Amniotic epithelial cell (primary cell): ENCODE measurements at regions not wholly inside any gene's neighbourhood (a gene's known extent, or its start where the extent isn't known, plus 50 kb on each side); places are given as distances from the start of the nearest gene placed in this dataset.
"Not testable (repeated sequence)": the region's sequence is repeated elsewhere in the genome, so short reads cannot be mapped to it uniquely, and the experiment has no call there.

ENCODE experiments used
- DNase-seq: peaks from one replicate; pipeline ENCODE4 v3.0.0-alpha.2; 2010; ENCODE audit warnings: low read depth

- DNase-seq: no peak
Measured at GRCh38 chr13:69649063-69649392, 458.6 kb upstream of the ATXN8OS start.

- no peak for DNase-seq
Measured at GRCh38 chr13:69648340-69649062, 459.1 kb upstream of the ATXN8OS start.

GRCh38 chr13:69644447-69644846 is 463.2 kb upstream of the ATXN8OS start:
- no peak for DNase-seq

- DNase-seq: no peak
Measured at GRCh38 chr13:69641773-69642172, 465.9 kb upstream of the ATXN8OS start.

- DNase-seq: no peak
Measured at GRCh38 chr13:69633044-69633443, 474.6 kb upstream of the ATXN8OS start.

- DNase-seq: no peak
Measured at GRCh38 chr13:69623973-69624372, 483.7 kb upstream of the ATXN8OS start.

GRCh38 chr13:69619651-69620050 is 488.0 kb upstream of the ATXN8OS start:
- no peak for DNase-seq

GRCh38 chr13:69618838-69619237 is 488.8 kb upstream of the ATXN8OS start:
- DNase-seq: no peak

GRCh38 chr13:69618393-69618792 is 489.2 kb upstream of the ATXN8OS start:
- DNase-seq: no peak

GRCh38 chr13:69617587-69617986 is 490.0 kb upstream of the ATXN8OS start:
- no peak for DNase-seq

- no peak for DNase-seq
Measured at GRCh38 chr13:69616396-69616795, 491.2 kb upstream of the ATXN8OS start.

GRCh38 chr13:69615055-69615454 is 492.6 kb upstream of the ATXN8OS start:
- DNase-seq: not testable (repeated sequence)

GRCh38 chr13:69604698-69605097 is 502.9 kb upstream of the ATXN8OS start:
- no peak for DNase-seq

GRCh38 chr13:69603144-69603853 is 504.3 kb upstream of the ATXN8OS start:
- no peak for DNase-seq

- no peak for DNase-seq
Measured at GRCh38 chr13:69601661-69602060, 506.0 kb upstream of the ATXN8OS start.

GRCh38 chr13:69600811-69601210 is 506.8 kb upstream of the ATXN8OS start:
- no peak for DNase-seq

GRCh38 chr13:69597088-69597487 is 510.5 kb upstream of the ATXN8OS start:
- DNase-seq: no peak

GRCh38 chr13:69595181-69595580 is 512.4 kb upstream of the ATXN8OS start:
- DNase-seq: no peak

- DNase-seq: no peak
Measured at GRCh38 chr13:69591437-69591836, 516.2 kb upstream of the ATXN8OS start.

- no peak for DNase-seq
Measured at GRCh38 chr13:69589531-69590235, 517.9 kb upstream of the ATXN8OS start.

GRCh38 chr13:69585656-69586055 is 522.0 kb upstream of the ATXN8OS start:
- no peak for DNase-seq

- DNase-seq: no peak
Measured at GRCh38 chr13:69580255-69580654, 527.4 kb upstream of the ATXN8OS start.

- DNase-seq: no peak
Measured at GRCh38 chr13:69579351-69579750, 528.3 kb upstream of the ATXN8OS start.
